Mesenteric fat pad (tissue), 1 donor: ENCODE measurements at regions not wholly inside any gene's neighbourhood (a gene's known extent, or its start where the extent isn't known, plus 50 kb on each side); places are given as distances from the start of the nearest gene placed in this dataset.
A peak's percentile ranks its signal among the peaks of the same experiment; 100 is the strongest.

Source experiments
- DNase-seq: peaks from one replicate; pipeline ENCODE4 v3.0.0-alpha.2; 2020; ENCODE audit warnings: low spot score
- donor health status: DM: yes; HTN: yes; CAD: no.

DNA sequence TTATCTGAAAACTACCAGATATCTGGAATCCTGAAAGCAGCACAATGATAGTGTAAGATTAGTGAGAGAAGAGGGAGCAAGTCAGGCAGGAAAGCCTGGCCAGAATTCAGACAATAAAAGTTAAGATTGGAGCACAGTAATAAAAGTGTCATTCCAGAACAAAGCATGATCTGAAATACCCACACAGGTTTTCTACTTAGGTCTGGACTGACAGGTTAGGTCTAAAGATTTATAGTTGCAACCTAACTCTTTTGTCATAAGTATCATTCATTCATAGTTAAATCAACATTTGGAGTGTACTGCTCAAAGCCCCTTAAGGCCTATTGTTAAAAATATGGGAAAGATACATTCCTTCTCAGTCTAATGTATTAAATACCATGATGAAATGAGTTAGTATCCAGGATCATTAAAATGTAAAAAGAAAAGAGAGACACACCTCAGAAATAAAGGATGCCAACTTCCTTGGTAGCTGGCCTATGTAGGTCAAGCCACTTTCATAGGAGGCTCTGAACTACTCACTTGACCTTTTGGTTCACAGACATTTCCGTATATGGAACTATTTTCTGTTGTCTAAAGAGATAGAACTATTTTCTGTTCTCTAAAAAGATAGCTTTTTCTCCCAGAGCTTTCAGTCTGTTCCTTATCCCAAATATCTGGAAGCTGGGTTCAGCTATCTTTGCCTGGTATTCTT, 105.2 kb downstream of the FAS start:
- DNase-seq: no peak

- no peak for DNase-seq
Measured at GRCh38 chr10:89093728-89094127, 103.1 kb downstream of the FAS start.

DNA sequence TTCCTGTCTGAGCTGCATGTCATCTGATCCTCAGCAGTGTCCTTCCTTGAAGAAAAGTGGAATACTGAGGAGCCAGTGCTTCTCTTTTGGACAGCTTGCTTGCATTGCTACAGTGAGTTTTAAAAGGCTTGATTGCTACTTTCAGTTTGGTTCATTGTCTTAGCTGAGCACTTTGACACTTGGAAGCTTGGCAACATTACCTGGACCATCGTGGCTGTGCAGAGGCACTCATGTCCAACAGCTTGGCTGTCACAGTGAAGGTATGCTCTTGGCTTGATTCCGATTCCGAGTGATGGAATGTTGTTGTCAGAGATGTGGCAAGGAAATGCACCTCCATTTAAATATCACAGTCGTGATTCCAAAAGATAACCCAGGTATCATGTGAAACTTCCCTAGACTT, 102.4 kb downstream of the FAS start:
- no peak for DNase-seq

- no peak for DNase-seq
Measured at GRCh38 chr10:89092439-89092838, 101.8 kb downstream of the FAS start.

GRCh38 chr10:89091496-89091895, 100.9 kb downstream of the FAS start:
- DNase-seq: no peak

DNA sequence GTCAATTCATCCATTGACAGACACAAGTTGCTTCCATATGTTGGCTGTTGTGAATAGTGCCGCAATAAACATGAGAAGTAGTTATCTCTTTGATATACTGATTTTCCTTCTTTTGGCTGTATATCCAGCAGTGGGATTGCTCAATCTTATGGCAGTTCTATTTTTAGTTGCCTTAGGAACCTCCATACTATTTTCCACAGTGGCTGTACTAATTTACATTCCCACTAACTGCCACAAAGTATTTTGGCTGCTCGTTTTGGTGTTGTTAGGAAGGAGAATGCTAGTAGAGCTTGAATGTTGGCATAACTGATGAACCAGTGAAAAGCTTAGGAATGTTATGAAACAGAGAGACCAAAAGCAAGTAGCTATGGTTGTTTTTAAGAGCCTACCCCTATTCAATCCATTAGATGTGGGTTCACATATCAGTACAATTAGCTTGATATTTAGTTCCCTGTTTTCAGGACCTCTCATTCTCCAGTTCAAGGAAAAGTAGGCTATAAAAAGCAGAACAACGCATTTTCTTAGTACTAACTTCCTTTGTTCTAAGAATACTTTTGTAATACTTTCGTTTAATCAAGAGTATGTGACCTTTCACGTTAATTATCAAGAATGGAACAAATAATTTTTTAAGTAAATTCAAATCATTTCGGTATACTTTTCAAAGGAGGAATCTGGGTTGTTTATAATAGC, 100.3 kb downstream of the FAS start:
- DNase-seq: no peak

GRCh38 chr10:89086801-89087521, 96.4 kb downstream of the FAS start:
- DNase-seq: peak; percentile 89

GRCh38 chr10:89085153-89085552, 94.6 kb downstream of the FAS start:
- DNase-seq: no peak

DNA sequence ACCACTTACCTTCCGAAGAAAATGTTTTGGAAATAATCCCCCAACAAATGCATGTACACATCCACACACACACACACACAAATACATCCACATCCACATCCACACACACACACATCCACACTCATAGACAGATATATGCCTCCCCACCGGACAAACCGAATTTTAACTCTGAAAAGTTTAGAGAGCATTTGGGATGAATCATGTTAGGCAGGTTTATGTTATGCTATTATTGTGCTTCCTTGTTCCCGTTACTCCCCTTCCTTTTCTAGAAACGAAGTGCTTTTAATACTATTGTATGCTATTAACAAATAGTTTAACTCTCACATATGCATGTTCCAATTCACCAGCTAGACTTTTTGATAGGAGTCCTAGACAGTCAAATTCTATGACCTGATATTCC, 91.5 kb downstream of the FAS start:
- DNase-seq: no peak

GRCh38 chr10:89080660-89081059, 90.1 kb downstream of the FAS start:
- no peak for DNase-seq

DNA sequence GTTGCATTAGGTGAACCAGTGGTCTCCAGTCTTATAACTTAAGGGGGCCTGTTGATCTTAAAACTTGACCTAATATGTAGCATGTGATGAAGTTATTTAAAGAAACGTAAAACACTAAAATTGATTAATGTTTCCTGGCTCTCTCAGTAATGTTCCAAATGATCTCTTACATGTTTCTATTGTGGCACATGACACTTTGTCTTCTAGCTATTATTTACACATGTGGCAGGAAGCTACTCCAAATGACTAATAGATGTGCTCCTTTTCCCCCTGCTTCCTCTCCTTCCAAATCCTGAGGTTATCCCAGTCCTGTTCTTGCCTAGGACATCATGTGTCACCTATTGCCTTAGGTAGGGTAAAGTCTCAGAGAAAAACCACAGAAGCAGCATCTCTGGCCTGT, 89.4 kb downstream of the FAS start:
- no peak for DNase-seq

- DNase-seq: no peak
Measured at GRCh38 chr10:89078724-89079672, 88.4 kb downstream of the FAS start.

DNA sequence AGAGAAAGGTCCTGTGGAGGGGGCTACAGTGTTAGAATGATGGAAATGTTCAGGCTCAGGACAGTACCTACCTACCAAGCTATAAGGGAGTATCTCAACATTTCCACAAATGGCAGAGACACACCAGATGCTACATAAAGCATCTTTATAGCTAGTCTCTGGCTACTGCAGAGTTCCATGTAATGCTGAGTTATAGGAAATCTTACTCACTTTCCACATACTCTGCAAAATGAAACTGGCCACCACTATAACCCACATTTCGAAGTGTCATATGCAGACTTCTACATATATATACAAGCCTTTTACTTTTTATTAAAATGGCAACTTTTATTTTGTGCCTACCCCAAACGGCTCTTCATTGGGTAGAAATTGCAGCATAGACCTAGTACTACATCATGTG, 85.5 kb downstream of the FAS start:
- DNase-seq: no peak

DNA sequence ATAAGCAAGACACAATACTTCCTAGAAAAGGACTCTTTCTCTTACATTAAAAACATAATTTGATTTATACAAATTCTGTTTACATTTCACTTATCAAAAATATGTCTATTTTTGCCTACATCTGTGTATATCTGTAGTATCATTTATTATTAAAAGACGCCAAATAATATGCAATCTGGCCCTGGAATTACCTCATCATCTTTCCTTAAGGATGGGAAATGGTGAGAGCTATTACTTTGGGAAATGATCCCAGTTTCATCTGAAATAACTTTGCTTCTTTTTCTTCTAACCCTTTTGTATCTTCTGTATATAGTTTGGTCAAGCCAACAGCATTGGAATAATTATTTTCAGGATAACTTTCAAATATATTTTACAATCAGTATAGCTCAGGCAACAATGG, 85.0 kb downstream of the FAS start:
- no peak for DNase-seq

- DNase-seq: no peak
Measured at GRCh38 chr10:89074120-89074519, 83.5 kb downstream of the FAS start.

DNA sequence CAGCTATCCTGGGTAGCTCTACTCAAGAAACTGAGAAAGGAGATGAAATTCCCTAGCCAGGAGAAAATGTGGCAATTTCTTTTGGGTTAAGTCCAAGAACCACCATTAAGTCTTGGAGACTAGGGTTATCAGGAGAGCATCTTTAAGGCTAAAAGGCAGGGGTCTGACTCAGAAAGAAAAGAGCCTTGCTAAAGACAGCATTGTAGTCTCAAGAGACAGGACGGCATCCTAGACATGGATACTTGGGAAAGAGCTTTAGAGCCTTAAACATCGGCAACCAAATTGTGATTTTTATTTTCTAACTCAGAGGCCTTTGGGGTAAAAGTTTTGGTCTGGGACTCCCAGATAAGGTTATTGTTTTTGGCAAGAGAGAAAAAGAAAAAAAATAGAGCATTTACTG, 83.1 kb downstream of the FAS start:
- DNase-seq: no peak

- no peak for DNase-seq
Measured at GRCh38 chr10:89069589-89069988, 79.0 kb downstream of the FAS start.
